Endothelial cell of hepatic sinusoid (primary cell): ENCODE measurements at regions not wholly inside any gene's neighbourhood (a gene's known extent, or its start where the extent isn't known, plus 50 kb on each side); places are given as distances from the start of the nearest gene placed in this dataset.

ENCODE experiments used
- in situ Hi-C: cut with HindIII; loops from 2 replicates; pipeline ENCODE4 v1.10.0; 2017; ENCODE audit warnings: low sequenced_read_pairs

GRCh38 chr5:135130261-135131215 lies 96.5 kb upstream of the PITX1 start:
- in situ Hi-C loops: loop anchor here (5.0 kb wide), 1 partner anchor 68 kb away; no protein-coding TSS in a partner anchor

GRCh38 chr5:135129307-135129706 lies 95.3 kb upstream of the PITX1 start:
- in situ Hi-C loops: no loop called here

GRCh38 chr5:135128361-135128760 lies 94.3 kb upstream of the PITX1 start:
- in situ Hi-C loops: no loop called here

GRCh38 chr5:135127439-135128240 lies 93.6 kb upstream of the PITX1 start:
- in situ Hi-C loops: no loop called here

DNA sequence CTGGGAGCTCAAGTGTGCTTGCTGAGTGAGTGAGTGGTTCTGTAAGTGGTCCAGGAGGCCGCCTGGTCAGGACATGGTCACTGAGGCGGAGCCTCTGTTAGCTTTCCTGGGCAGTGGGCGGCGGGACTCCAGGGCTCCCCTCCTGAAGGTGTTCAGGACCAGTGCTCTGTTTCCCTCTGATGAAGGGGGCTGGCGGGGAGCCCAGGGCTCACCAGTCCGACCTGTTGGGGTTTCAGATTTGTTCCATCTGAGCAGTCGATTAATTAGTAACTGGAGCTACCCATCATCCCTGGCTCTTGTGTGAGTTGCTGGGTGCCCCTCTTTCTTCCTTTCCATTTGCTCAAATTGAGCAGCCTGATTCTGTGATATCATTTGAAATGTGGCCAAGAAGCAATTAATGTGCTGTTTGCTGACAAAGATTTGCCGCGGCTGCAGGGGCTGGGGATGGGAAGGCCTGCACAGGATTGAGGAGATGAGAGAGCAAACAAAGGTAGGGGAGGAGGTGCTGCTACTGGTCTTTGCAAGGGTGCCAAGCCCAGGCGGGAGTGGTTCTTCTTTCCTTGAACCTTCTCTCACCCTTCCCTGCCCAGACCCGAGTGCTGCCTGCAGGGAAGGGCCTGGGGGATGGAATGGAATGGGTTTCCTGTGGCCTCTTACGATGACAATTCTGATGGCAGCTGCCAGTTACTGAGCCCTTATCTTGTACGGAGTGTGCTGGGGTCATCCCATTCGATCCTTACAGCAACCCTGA lies 92.8 kb upstream of the PITX1 start:
- in situ Hi-C loops: no loop called here

DNA sequence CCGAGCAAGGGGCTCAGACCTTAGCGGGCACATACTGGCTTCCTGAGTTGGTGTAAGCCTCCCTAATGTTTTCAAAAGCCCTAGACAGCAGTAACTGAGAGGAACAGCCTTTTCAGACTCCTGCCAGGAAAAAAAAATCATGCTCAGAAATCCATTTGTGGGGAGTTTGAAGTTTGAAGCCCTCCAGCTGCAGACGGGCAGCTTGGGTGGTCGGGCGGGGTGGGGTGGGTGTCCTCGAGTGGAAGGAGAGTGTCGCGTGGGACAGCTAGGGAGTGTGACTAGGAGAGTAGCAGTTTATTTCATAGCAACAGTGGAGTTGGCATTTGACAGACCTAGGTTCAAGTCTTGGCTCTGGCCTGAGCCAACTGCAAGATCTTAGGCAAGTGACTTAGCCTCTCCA lies 90.7 kb upstream of the PITX1 start:
- in situ Hi-C loops: no loop called here

DNA sequence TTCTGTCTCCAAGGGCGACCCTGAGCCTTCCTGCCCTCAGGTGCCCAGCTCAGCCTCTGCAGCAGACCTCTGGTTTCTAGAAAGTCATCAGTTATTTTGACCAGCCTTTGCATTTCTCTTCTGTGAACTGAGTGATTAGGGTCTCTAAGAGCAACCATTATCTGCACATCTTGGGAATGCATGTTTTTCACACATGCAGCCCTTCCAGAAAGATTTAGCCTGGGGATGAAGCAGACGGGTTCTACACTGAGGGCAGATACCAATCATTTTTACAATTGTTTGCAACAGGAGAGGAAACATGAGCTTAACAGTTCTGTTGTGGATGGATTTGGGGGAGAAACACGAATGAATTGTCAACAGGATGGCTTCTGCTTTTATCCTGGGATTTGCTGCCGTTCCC lies 90.1 kb upstream of the PITX1 start:
- in situ Hi-C loops: no loop called here

DNA sequence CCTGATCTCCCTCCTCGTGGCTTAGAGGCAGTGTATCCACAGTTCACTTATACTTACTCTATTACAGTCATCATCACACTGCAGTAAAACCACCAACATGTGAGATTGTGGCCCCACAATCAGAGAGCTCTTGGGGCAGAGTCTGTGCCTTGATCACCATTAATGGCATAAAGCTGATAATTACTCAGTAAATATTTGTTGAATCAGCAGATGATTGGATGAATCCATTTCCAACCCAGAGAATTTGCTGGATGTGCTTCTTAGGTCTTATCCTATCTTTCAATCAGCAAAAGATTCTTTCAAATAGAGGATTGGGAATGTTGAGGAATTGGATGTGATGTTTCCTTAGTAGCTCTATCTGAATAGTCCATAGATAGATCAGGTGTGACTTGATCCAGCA lies 88.8 kb upstream of the PITX1 start:
- in situ Hi-C loops: no loop called here

DNA sequence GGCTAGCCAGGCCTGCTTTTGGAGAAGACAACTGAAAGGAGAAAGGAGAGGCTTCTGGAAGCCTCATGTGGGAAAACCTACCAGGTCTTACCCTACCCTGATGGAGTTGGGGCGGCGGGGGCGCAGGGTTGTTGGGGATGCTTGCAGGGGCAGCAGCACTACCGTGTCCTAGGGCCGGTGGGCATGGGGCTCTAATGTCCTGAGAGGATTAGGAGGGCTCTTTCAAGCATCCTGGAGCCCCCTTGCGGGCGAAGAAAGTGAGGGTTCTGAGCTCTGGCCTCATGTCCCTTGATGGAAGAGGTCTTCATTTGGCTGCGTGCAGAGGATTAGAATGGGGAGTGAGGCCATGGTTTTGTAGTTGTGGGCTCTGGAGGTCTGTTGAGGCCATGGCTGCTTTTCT lies 86.9 kb upstream of the PITX1 start:
- in situ Hi-C loops: no loop called here

GRCh38 chr5:135119481-135119880 lies 85.5 kb upstream of the PITX1 start:
- in situ Hi-C loops: no loop called here

GRCh38 chr5:135117590-135117989 lies 83.6 kb upstream of the PITX1 start:
- in situ Hi-C loops: no loop called here

DNA sequence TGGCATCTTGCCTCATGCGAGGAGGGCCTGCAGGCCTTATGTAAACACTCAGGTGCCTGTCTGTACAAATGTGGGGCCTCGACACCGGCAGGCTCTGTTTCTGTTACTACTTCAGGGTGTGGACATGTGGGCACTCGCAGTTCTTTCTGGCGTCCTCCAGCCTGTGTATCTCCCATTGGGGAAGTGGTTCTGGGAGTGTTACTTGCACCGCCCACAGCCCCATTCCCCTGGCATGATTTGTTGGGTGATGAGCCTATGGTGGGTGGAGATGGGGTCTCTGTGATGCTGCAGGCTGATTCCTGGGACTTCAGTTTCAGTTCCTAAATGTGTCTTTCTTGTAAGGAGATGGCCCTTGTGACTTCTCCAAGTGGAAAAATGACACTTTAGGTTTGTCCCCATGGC lies 82.1 kb upstream of the PITX1 start:
- in situ Hi-C loops: no loop called here

GRCh38 chr5:135115591-135115990 lies 81.6 kb upstream of the PITX1 start:
- in situ Hi-C loops: no loop called here

GRCh38 chr5:135114759-135115158 lies 80.7 kb upstream of the PITX1 start:
- in situ Hi-C loops: loop anchor here (5.0 kb wide), 1 partner anchor 93 kb away; no protein-coding TSS in a partner anchor

- in situ Hi-C loops: loop anchor here (5.0 kb wide), 1 partner anchor 95 kb away; no protein-coding TSS in a partner anchor
Measured at GRCh38 chr5:135112008-135112725, 78.1 kb upstream of the PITX1 start.

- in situ Hi-C loops: loop anchor here (5.0 kb wide), 1 partner anchor 96 kb away; no protein-coding TSS in a partner anchor
Measured at GRCh38 chr5:135110785-135111596, 77.0 kb upstream of the PITX1 start.

DNA sequence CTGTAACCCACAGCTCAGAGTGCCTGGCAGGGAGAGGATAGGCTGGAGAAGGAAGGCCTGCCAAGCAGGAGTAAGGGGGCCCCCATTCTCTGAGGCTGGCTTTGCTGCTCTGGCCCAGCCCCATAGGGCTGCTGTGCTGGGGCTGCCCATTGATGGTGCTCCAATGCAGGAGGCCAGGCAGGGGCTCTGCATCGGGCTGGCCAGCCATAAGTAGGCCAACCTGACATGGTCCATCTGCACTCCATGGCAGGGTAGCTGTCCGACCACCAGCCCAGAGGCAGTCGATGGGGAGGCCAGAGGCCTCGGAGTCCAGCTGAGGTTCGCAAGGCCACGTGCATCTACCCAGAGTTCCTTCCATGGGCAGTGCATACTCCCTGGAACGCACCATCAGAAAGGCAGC lies 75.0 kb upstream of the PITX1 start:
- in situ Hi-C loops: no loop called here

GRCh38 chr5:135108569-135108968 lies 74.5 kb upstream of the PITX1 start:
- in situ Hi-C loops: no loop called here

- in situ Hi-C loops: no loop called here
Measured at GRCh38 chr5:135107986-135108385, 74.0 kb upstream of the PITX1 start.
